ENCODE measurements at regions not wholly inside any gene's neighbourhood (a gene's known extent, or its start where the extent isn't known, plus 50 kb on each side); places are given as distances from the start of the nearest gene placed in this dataset.
"Not testable (repeated sequence)": the region's sequence is repeated elsewhere in the genome, so short reads cannot be mapped to it uniquely, and the experiment has no call there.

GRCh38 chr6:84353459-84354423 lies 126.3 kb upstream of the CEP162 start:
- no peak for DNase-seq (ENCODE audit: low spot score)

GRCh38 chr6:84350397-84350796 lies 123.0 kb upstream of the CEP162 start:
- DNase-seq (ENCODE audit: low spot score) = no peak

- DNase-seq (ENCODE audit: low spot score) = no peak
Measured at GRCh38 chr6:84349542-84349941, 122.1 kb upstream of the CEP162 start.

GRCh38 chr6:84348801-84349200 lies 121.4 kb upstream of the CEP162 start:
- DNase-seq (ENCODE audit: low spot score) = no peak

GRCh38 chr6:84346372-84346771 lies 118.9 kb upstream of the CEP162 start:
- DNase-seq (ENCODE audit: low spot score) = peak; percentile 10

- DNase-seq (ENCODE audit: low spot score) = no peak
Measured at GRCh38 chr6:84344005-84344404, 116.6 kb upstream of the CEP162 start.

GRCh38 chr6:84340422-84340821 lies 113.0 kb upstream of the CEP162 start:
- DNase-seq (ENCODE audit: low spot score) = no peak

GRCh38 chr6:84333842-84334241 lies 106.4 kb upstream of the CEP162 start:
- DNase-seq (ENCODE audit: low spot score) = no peak

- no peak for DNase-seq (ENCODE audit: low spot score)
Measured at GRCh38 chr6:84332139-84333034, 104.9 kb upstream of the CEP162 start.

GRCh38 chr6:84330325-84330724 lies 102.9 kb upstream of the CEP162 start:
- no peak for DNase-seq (ENCODE audit: low spot score)

- no peak for DNase-seq (ENCODE audit: low spot score)
Measured at GRCh38 chr6:84329516-84329915, 102.1 kb upstream of the CEP162 start.

- DNase-seq (ENCODE audit: low spot score) = no peak
Measured at GRCh38 chr6:84329077-84329476, 101.6 kb upstream of the CEP162 start.

- no peak for DNase-seq (ENCODE audit: low spot score)
Measured at GRCh38 chr6:84317463-84317862, 90.0 kb upstream of the CEP162 start.

GRCh38 chr6:84314377-84314898 lies 87.0 kb upstream of the CEP162 start:
- peak; percentile 10 for DNase-seq (ENCODE audit: low spot score)

GRCh38 chr6:84309336-84309735 lies 81.9 kb upstream of the CEP162 start:
- no peak for DNase-seq (ENCODE audit: low spot score)

- DNase-seq (ENCODE audit: low spot score) = no peak
Measured at GRCh38 chr6:84304881-84305280, 77.4 kb upstream of the CEP162 start.

GRCh38 chr6:84291033-84291432 lies 63.6 kb upstream of the CEP162 start:
- DNase-seq (ENCODE audit: low spot score) = not testable (repeated sequence)

GRCh38 chr6:84284428-84285049 lies 57.1 kb upstream of the CEP162 start:
- DNase-seq (ENCODE audit: low spot score) = no peak

- DNase-seq (ENCODE audit: low spot score) = peak; percentile 51
Measured at GRCh38 chr6:84282550-84282949, 55.1 kb upstream of the CEP162 start.

- DNase-seq (ENCODE audit: low spot score) = no peak
Measured at GRCh38 chr6:84280639-84281038, 53.2 kb upstream of the CEP162 start.

GRCh38 chr6:84280030-84280429 lies 52.6 kb upstream of the CEP162 start:
- peak; percentile 52 for DNase-seq (ENCODE audit: low spot score)

Data from GM03348 (cell line).